ENCODE measurements at regions not wholly inside any gene's neighbourhood (a gene's known extent, or its start where the extent isn't known, plus 50 kb on each side); places are given as distances from the start of the nearest gene placed in this dataset.

GRCh38 chr10:129335942-129336341, 131.1 kb upstream of the MGMT start:
- DNase-seq (ENCODE audit: low spot score) = no peak
- no peak for TF ChIP-seq CTCF (IDR thresholded peaks at IDR 0.05; ENCODE audit: extremely low read depth, missing control alignments)

GRCh38 chr10:129339191-129339590, 127.8 kb upstream of the MGMT start:
- DNase-seq (ENCODE audit: low spot score) = no peak
- no peak for TF ChIP-seq CTCF (IDR thresholded peaks at IDR 0.05; ENCODE audit: extremely low read depth, missing control alignments)

- no peak for DNase-seq (ENCODE audit: low spot score)
- no peak for TF ChIP-seq CTCF (IDR thresholded peaks at IDR 0.05; ENCODE audit: extremely low read depth, missing control alignments)
These were observed 127.2 kb upstream of the MGMT start for GRCh38 chr10:129339841-129340240.

GRCh38 chr10:129341087-129341486, 126.0 kb upstream of the MGMT start:
- TF ChIP-seq CTCF (IDR thresholded peaks at IDR 0.05; ENCODE audit: extremely low read depth, missing control alignments) = no peak

GRCh38 chr10:129342385-129342784, 124.7 kb upstream of the MGMT start:
- TF ChIP-seq CTCF (IDR thresholded peaks at IDR 0.05; ENCODE audit: extremely low read depth, missing control alignments) = no peak
- no peak for DNase-seq (ENCODE audit: low spot score)

More at GRCh38 chr10:129341087-129341486, 126.0 kb upstream of the MGMT start:
- no peak for DNase-seq (ENCODE audit: low spot score)

GRCh38 chr10:129343141-129343540, 123.9 kb upstream of the MGMT start:
- no peak for TF ChIP-seq CTCF (IDR thresholded peaks at IDR 0.05; ENCODE audit: extremely low read depth, missing control alignments)
- DNase-seq (ENCODE audit: low spot score) = no peak

- TF ChIP-seq CTCF (IDR thresholded peaks at IDR 0.05; ENCODE audit: extremely low read depth, missing control alignments) = no peak
- no peak for DNase-seq (ENCODE audit: low spot score)
These were observed 122.9 kb upstream of the MGMT start for GRCh38 chr10:129344103-129344502.
